ENCODE measurements at regions not wholly inside any gene's neighbourhood (a gene's known extent, or its start where the extent isn't known, plus 50 kb on each side); places are given as distances from the start of the nearest gene placed in this dataset.

- TF ChIP-seq POLR2AphosphoS5 (IDR thresholded peaks at IDR 0.05): no peak
- TF ChIP-seq CTCF (IDR thresholded peaks at IDR 0.05): no peak
- no peak for TF ChIP-seq POLR2A (IDR thresholded peaks at IDR 0.05; ENCODE audit: low read depth)
- TF ChIP-seq EP300 (IDR thresholded peaks at IDR 0.05): no peak
Observed at GRCh38 chr18:44579745-44580144, 100.9 kb upstream of the SETBP1 start.
